BJ (cell line): ENCODE measurements at regions not wholly inside any gene's neighbourhood (a gene's known extent, or its start where the extent isn't known, plus 50 kb on each side); places are given as distances from the start of the nearest gene placed in this dataset.

Source experiments
- CTCF ChIA-PET: fragments of 350-600 bp; formaldehyde crosslinking; extraction: SDS; loops from one replicate; lab custom pipeline; 2021; ENCODE audit warnings: antibody characterized with exemption, inconsistent platforms; lab: Yijun Ruan, JAX
- POLR2A ChIA-PET: fragments of 300-600 bp; sonication (Branson Sonifier 250); formaldehyde crosslinking; extraction: SDS; loops from one replicate; lab custom pipeline; 2021; ENCODE audit warnings: antibody characterized with exemption; lab: Charles Lee
- DNase-seq: peaks from one replicate; pipeline ENCODE4 v3.0.0-alpha.2; 2011; ENCODE audit warnings: low read depth
- H3K27me3 ChIP-seq: 2 replicates; pipeline ENCODE4 v1.6.0; 2011; ENCODE audit warnings: low read length; ENCODE audit not compliant: control insufficient read depth, insufficient read depth
- H3K36me3 ChIP-seq: 2 replicates; pipeline ENCODE4 v1.5.1; 2011; ENCODE audit warnings: low read length; ENCODE audit not compliant: control insufficient read depth, insufficient read depth
- H3K4me3 ChIP-seq: 2 replicates; pipeline ENCODE4 v1.5.1; 2011; ENCODE audit warnings: low read depth, mild to moderate bottlenecking, control low read depth, low read length
- TF ChIP-seq, protein P1 (sequence below): IDR thresholded peaks from 2 replicates; pipeline ENCODE4 v1.5.1; 2011; ENCODE audit warnings: low read depth, mild to moderate bottlenecking, control low read depth, inconsistent platforms, low read length, moderate library complexity; ENCODE audit not compliant: insufficient read depth

DNA sequence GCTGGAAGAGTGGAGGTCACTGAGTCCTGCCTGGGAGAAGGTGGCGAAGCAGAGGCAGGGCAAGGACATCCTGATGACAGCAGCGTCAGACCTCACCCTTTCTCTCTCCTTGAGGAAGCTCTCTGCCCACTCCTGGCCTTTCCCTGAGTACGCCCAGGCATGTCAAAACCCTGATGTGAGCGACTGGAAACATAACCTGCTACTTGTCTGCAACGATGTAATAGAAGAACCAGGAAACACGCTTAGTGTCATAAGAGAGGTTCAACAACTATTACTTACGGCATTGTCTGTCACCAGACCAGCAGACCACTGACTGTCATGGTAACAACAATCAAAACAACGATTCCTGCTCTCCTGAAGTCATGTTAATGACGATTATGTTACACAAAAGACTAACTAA is 152.4 kb downstream of the ACTL7B start:
- Histone ChIP-seq H3K4me3 (no peak overlapping the region), H3K36me3 (no peaks in the 10 kb centered on the region), H3K27me3 (no peaks in the 10 kb centered on the region; the same call in 1 of the 2 replicates)
- TF ChIP-seq, protein P1, sequence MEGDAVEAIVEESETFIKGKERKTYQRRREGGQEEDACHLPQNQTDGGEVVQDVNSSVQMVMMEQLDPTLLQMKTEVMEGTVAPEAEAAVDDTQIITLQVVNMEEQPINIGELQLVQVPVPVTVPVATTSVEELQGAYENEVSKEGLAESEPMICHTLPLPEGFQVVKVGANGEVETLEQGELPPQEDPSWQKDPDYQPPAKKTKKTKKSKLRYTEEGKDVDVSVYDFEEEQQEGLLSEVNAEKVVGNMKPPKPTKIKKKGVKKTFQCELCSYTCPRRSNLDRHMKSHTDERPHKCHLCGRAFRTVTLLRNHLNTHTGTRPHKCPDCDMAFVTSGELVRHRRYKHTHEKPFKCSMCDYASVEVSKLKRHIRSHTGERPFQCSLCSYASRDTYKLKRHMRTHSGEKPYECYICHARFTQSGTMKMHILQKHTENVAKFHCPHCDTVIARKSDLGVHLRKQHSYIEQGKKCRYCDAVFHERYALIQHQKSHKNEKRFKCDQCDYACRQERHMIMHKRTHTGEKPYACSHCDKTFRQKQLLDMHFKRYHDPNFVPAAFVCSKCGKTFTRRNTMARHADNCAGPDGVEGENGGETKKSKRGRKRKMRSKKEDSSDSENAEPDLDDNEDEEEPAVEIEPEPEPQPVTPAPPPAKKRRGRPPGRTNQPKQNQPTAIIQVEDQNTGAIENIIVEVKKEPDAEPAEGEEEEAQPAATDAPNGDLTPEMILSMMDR: no peak
- ChIA-PET POLR2A (no interaction called here), CTCF (no interaction called here)
- no peak for DNase-seq

DNA sequence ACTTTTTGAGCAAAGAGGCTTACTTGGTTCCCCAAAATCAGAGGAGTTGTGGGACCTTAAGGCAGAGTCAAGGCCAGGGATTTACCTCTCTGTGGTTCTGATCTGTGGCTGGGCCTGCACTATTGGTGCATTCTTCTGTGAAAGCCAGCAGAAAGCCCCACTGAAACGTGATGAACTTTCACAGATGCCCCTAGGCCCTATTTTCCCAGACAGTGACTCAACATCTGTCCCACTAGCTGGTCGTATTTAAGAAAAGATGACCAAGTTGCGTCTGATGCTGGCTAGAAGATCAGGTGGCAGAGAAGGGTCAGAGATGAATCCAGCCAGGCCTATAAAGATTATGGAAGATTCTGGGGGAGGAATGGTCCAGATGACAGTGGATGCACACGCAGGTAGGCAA is 153.1 kb downstream of the ACTL7B start:
- ChIA-PET CTCF (interaction anchor here (1.3 to 2.9 kb wide), 2 partner anchors 9 to 26 kb away, joined by 3 to 8 read pairs; no protein-coding TSS in a partner anchor), POLR2A (no interaction called here)
- DNase-seq: no peak
- Histone ChIP-seq H3K4me3 (no peak overlapping the region), H3K27me3 (no peaks in the 10 kb centered on the region; the same call in 1 of the 2 replicates), H3K36me3 (no peaks in the 10 kb centered on the region)
- TF ChIP-seq, protein P1: no peak

DNA sequence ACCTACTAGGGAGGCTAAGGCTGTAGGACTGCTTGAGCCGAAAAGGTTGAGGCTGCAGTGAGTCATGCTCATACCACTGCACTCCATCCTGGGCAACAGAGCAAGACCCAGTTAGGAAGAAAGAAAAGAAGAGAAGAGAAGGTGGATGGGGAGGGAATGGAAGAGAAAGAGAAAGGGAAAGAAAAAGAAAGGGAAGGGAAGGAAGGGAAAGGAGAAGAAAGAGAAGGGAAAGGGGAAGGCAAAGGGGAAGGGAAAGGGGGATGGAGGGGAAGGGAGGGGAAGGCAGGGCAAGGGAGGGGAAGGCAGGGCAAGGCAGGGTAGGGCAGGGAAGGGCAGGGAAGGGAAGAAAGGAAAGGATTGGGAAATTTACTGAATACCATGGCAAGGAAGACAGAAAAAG is 157.0 kb downstream of the ACTL7B start:
- no peaks in the 10 kb centered on the region for H3K27me3 ChIP-seq
- DNase-seq: no peak
- ChIA-PET CTCF (interaction anchor here (1.3 kb wide), 1 partner anchor 15 kb away, joined by 4 read pairs; no protein-coding TSS in a partner anchor), POLR2A (no interaction called here)
- H3K36me3 ChIP-seq: no peaks in the 10 kb centered on the region
- no peak overlapping the region for H3K4me3 ChIP-seq
- TF ChIP-seq, protein P1: no peak

DNA sequence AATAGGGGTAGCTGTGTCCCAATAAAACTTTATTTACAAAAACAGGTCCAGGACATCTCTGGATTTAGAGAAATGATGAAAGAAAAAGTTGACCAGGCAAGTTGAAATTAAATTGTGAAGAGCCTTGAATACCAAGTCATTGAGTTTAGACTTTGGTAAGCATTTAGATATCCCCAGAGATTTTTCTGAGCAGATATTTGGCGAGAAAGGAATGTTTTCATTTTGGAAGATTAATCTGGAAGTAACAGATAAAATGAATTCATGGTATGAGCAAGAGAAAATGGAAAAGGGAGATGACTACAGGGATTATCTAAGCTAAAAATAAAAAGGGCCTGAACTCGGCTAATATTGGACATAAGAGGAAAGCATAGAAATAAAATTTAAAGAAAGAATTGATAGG is 157.6 kb downstream of the ACTL7B start:
- no peak overlapping the region for H3K4me3 ChIP-seq
- no peak for DNase-seq
- H3K36me3 ChIP-seq: no peaks in the 10 kb centered on the region
- H3K27me3 ChIP-seq: no peaks in the 10 kb centered on the region
- TF ChIP-seq, protein P1: no peak
- ChIA-PET CTCF (interaction anchor here (1.3 kb wide), 1 partner anchor 16 kb away, joined by 4 read pairs; no protein-coding TSS in a partner anchor), POLR2A (no interaction called here)

DNA sequence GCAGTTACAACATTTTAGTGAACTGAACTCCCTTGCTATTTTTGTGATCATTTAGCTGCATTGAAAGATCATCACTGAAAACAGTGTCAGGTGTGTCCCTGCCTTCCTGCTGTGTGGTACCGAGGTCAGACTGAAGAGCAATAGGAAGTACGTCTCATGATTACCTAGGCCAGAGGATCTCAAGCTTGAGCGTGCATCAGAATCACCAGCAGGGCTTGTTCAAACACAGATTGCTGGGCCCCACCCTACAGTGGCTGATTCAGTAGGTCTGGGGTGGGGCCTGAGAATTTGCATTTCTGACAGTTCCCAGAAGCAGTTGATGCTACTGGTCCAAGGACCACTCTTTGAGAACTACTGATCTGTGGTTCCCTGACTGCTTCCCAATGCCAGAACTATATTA is 159.6 kb downstream of the ACTL7B start:
- no peaks in the 10 kb centered on the region for H3K27me3 ChIP-seq
- no peak for DNase-seq
- no peak overlapping the region for H3K4me3 ChIP-seq
- H3K36me3 ChIP-seq: no peaks in the 10 kb centered on the region
- CTCF ChIA-PET: no interaction called here
- TF ChIP-seq, protein P1: no peak
- POLR2A ChIA-PET: no interaction called here
